MCF 10A (cell line): ENCODE measurements at regions not wholly inside any gene's neighbourhood (a gene's known extent, or its start where the extent isn't known, plus 50 kb on each side); places are given as distances from the start of the nearest gene placed in this dataset.

Source experiments
- BruUV-seq: library from RNA; stranded (reverse); fragments of 400-500 nt; replicated peaks from 2 replicates; lab custom pipeline; 2021; lab: Mats Ljungman, UMichigan
- CTCF ChIA-PET: fragments of 300-600 bp; sonication (Branson Sonifier 250); formaldehyde crosslinking; extraction: SDS; loops from one replicate; lab custom pipeline; 2021; ENCODE audit warnings: antibody characterized with exemption, inconsistent platforms; lab: Yijun Ruan, JAX
- POLR2A ChIA-PET: fragments of 300-600, 350-650 bp; sonication (Branson Sonifier 250); formaldehyde crosslinking; extraction: SDS; loops from one replicate; lab custom pipeline; 2020; ENCODE audit warnings: antibody characterized with exemption, inconsistent platforms; lab: Yijun Ruan, JAX
- DNase-seq: peaks from one replicate; pipeline ENCODE4 v3.0.0-alpha.2; 2018; ENCODE audit not compliant: unreplicated experiment
- H3K27ac Mint-ChIP-seq: one replicate; pipeline ENCODE4 v1.8.0; 2022; ENCODE audit warnings: mild to moderate bottlenecking, low read depth, mixed read lengths; ENCODE audit not compliant: unreplicated experiment
- H3K27me3 Mint-ChIP-seq: one replicate; pipeline ENCODE4 v1.8.0; 2022; ENCODE audit warnings: mixed read lengths; ENCODE audit not compliant: insufficient read depth, unreplicated experiment
- H3K36me3 Mint-ChIP-seq: one replicate; pipeline ENCODE4 v1.8.0; 2022; ENCODE audit warnings: mild to moderate bottlenecking, moderate library complexity, mixed read lengths; ENCODE audit not compliant: insufficient read depth, unreplicated experiment
- H3K4me1 Mint-ChIP-seq: one replicate; pipeline ENCODE4 v1.8.0; 2022; ENCODE audit warnings: mixed read lengths; ENCODE audit not compliant: insufficient read depth, unreplicated experiment
- H3K4me3 Mint-ChIP-seq: one replicate; pipeline ENCODE4 v1.8.0; 2022; ENCODE audit warnings: mild to moderate bottlenecking, moderate library complexity, mixed read lengths; ENCODE audit not compliant: unreplicated experiment
- H3K9me3 Mint-ChIP-seq: one replicate; pipeline ENCODE4 v1.8.0; 2022; ENCODE audit warnings: mixed read lengths; ENCODE audit not compliant: unreplicated experiment
- CTCF ChIP-seq: fragments of 200-600 bp; IDR thresholded peaks from one replicate; pipeline ENCODE4 v1.8.0; 2022; ENCODE audit warnings: antibody characterized with exemption, mild to moderate bottlenecking; ENCODE audit not compliant: unreplicated experiment
- intact Hi-C: fragments of 100-400 bp; cut with micrococcal nuclease; formaldehyde crosslinking; loops from 2 replicates; pipeline ENCODE4 v1.14.1; 2022

DNA sequence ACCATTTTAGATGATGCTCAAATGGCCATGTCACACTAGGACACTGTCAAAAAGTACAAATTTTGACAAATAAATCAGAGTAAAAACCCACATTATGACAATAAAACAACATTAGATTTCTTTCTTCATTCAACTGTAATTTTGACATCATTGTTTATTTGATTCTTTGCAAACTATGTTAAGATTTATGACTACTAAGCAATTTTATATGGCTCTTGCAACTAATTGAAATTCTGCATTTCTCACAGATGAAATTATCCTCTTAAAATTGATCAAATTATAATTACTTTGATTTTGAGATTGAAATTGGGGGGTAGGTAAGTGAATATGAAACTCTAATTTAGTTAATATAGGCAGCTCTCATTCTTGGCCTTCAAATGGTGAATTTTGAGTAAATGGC lies 59.8 kb downstream of the ATOH1 start:
- H3K36me3 Mint-ChIP-seq = no peaks in the 10 kb centered on the region
- POLR2A ChIA-PET = no interaction called here
- BruUV-seq = no TSS peak
- CTCF ChIA-PET = interaction anchor here (1.0 to 1.7 kb wide), 2 partner anchors 8 to 9 kb away, joined by 3 to 4 read pairs; no protein-coding TSS in a partner anchor
- no peak overlapping the region for H3K4me3 Mint-ChIP-seq
- no peak overlapping the region for H3K27ac Mint-ChIP-seq
- H3K9me3 Mint-ChIP-seq = no peaks in the 10 kb centered on the region
- no peaks in the 10 kb centered on the region for H3K27me3 Mint-ChIP-seq
- H3K4me1 Mint-ChIP-seq = no peaks in the 10 kb centered on the region
- intact Hi-C loops = no loop called here
- DNase-seq = no peak
- TF ChIP-seq CTCF = no peak

DNA sequence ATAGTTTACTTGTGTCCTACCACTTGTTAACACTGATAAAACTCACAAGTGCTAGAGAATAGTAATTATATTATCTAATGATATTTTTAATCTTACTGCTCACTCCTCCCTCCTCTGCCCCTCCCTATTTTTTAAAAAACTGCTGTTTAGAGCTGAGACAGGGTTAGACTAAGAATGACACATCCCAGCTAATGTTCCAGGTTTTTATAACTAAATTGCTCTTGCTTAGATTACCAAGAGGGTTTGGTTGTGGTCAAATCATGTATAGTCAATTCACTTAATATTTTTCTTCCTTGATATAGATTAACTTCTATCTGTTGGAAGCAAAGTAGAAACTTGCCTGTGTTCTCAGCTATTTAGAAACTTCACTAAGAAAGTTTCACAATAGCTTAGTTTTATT lies 60.2 kb downstream of the ATOH1 start:
- no peak for DNase-seq
- no peak overlapping the region for H3K27ac Mint-ChIP-seq
- CTCF ChIA-PET = interaction anchor here (1.0 to 1.7 kb wide), 3 partner anchors 8 to 9 kb away, joined by 3 to 4 read pairs (median 3); no protein-coding TSS in a partner anchor
- POLR2A ChIA-PET = interaction anchor here (0.6 kb wide), 1 partner anchor 164 kb away, joined by 5 read pairs; no protein-coding TSS in a partner anchor
- no peak overlapping the region for H3K4me3 Mint-ChIP-seq
- no peak for TF ChIP-seq CTCF
- no TSS peak for BruUV-seq
- no peaks in the 10 kb centered on the region for H3K36me3 Mint-ChIP-seq
- no peaks in the 10 kb centered on the region for H3K9me3 Mint-ChIP-seq
- intact Hi-C loops = no loop called here
- no peaks in the 10 kb centered on the region for H3K27me3 Mint-ChIP-seq
- no peaks in the 10 kb centered on the region for H3K4me1 Mint-ChIP-seq

DNA sequence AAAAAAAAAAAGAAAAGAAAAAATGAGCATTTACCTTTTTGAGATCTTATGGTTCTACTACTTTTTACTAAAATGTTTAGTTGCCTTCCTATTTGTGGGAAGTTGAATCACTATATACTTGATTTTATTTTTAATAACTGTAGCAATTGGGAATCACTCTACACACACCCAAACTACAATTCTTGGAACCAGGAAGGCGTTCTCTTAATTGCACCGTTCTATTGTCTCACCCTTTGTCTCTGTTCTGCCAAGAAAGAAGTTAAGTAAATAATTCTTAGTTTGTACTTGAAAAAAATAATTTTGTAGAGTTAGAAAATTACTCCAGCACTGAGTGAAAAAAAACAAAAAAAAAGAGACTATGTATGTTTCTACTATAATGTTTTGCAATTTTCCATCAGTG lies 62.7 kb downstream of the ATOH1 start:
- BruUV-seq = no TSS peak
- Mint-ChIP-seq H3K4me3 (peak overlapping the region; percentile 45), H3K36me3 (no peaks in the 10 kb centered on the region), H3K9me3 (no peaks in the 10 kb centered on the region), H3K27me3 (no peaks in the 10 kb centered on the region), H3K27ac (no peak overlapping the region), H3K4me1 (no peaks in the 10 kb centered on the region)
- intact Hi-C loops = no loop called here
- CTCF ChIA-PET = interaction anchor here (0.6 kb wide), 1 partner anchor 16 kb away, joined by 5 read pairs; no protein-coding TSS in a partner anchor
- no peak for TF ChIP-seq CTCF
- no peak for DNase-seq
- POLR2A ChIA-PET = no interaction called here

GRCh38 chr4:93894995-93895394 lies 66.4 kb downstream of the ATOH1 start:
- no peak for TF ChIP-seq CTCF
- no peak for DNase-seq
- ChIA-PET CTCF (no interaction called here), POLR2A (no interaction called here)
- Mint-ChIP-seq H3K36me3 (no peaks in the 10 kb centered on the region), H3K4me1 (no peaks in the 10 kb centered on the region), H3K9me3 (no peaks in the 10 kb centered on the region), H3K27ac (no peak overlapping the region), H3K27me3 (no peaks in the 10 kb centered on the region), H3K4me3 (no peak overlapping the region)
- intact Hi-C loops = loop anchor here (5.0 kb wide), 1 partner anchor 362 kb away; no protein-coding TSS in a partner anchor
- no TSS peak for BruUV-seq
